Adrenal gland (tissue), 5 donors: ENCODE measurements at regions not wholly inside any gene's neighbourhood (a gene's known extent, or its start where the extent isn't known, plus 50 kb on each side); places are given as distances from the start of the nearest gene placed in this dataset.

ENCODE experiments used
- CTCF ChIP-seq, 6 experiments: fragments of 450-650 bp in 4 of 6; fragments of 200-600 bp in 2 of 6; sonication (generic) in 1 of 6; IDR thresholded peaks; 1 replicate in 5 of 6; 2 replicates in 1 of 6; pipeline versions ENCODE4 v1.5.1 to v1.8.0; 2016 to 2021; ENCODE audit warnings: antibody characterized with exemption in 6 of 6, mild to moderate bottlenecking in 2 of 6, moderate library complexity in 1 of 6
- POLR2A ChIP-seq, 2 donors: fragments of 450-650 bp; IDR thresholded peaks; one replicate each; pipeline ENCODE4 v1.6.1; 2017; ENCODE audit warnings: antibody characterized with exemption in 2 of 2, mild to moderate bottlenecking in 2 of 2, moderate library complexity in 1 of 2
- donor health status: DM: no; HTN: no; CAD: no.

DNA sequence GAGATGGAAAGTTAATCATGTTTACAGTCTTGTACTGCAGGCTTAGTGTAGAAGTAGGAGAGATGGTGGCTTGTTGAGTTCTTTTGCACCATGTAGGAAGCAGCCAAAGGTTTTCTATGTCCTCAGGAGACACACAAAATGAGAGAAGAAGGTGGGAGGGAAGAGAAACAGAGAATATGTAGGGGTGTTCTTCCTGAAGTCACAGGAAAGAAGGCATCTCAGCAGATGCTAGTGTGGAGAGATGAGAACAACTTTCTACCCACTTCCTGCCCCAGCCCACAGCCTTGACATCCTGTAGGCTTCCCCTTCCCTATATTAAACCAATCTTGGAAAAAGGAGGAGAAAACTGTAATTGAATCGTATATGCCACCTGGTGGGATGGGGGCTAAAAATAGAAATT lies 217.0 kb downstream of the S1PR1 start:
- TF ChIP-seq CTCF (IDR thresholded peaks at IDR 0.05): no peak
- TF ChIP-seq POLR2A (IDR thresholded peaks at IDR 0.05): no peak
